HEK293 (cell line): ENCODE measurements at regions not wholly inside any gene's neighbourhood (a gene's known extent, or its start where the extent isn't known, plus 50 kb on each side); places are given as distances from the start of the nearest gene placed in this dataset.

ENCODE experiments used
- GLIS1 ChIP-seq: fragments of 450-650 bp; formaldehyde crosslinking; IDR thresholded peaks from 2 replicates; pipeline ENCODE4 v1.5.1; 2016; ENCODE audit warnings: missing biosample characterization, missing genetic modification characterization
- KLF10 ChIP-seq: fragments of 450-650 bp; IDR thresholded peaks from 2 replicates; pipeline ENCODE4 v1.5.1; 2018; ENCODE audit warnings: missing biosample characterization, mild to moderate bottlenecking, missing genetic modification characterization
- SCRT1 ChIP-seq: fragments of 450-650 bp; formaldehyde crosslinking; IDR thresholded peaks from 2 replicates; pipeline ENCODE4 v1.5.1; 2016; ENCODE audit warnings: missing biosample characterization, missing genetic modification characterization, borderline replicate concordance
- ZNF266 ChIP-seq: fragments of 450-650 bp; formaldehyde crosslinking; IDR thresholded peaks from 2 replicates; pipeline ENCODE4 v1.5.1; 2016; ENCODE audit warnings: missing biosample characterization, missing genetic modification characterization, low read depth
- ZNF350 ChIP-seq: fragments of 450-650 bp; formaldehyde crosslinking; IDR thresholded peaks from 2 replicates; pipeline ENCODE4 v1.5.0; 2017; ENCODE audit warnings: missing biosample characterization, mild to moderate bottlenecking, missing genetic modification characterization
- ZNF501 ChIP-seq: fragments of 450-650 bp; formaldehyde crosslinking; IDR thresholded peaks from 2 replicates; pipeline ENCODE4 v1.5.1; 2016; ENCODE audit warnings: missing biosample characterization, missing genetic modification characterization
- ZNF596 ChIP-seq: fragments of 450-650 bp; IDR thresholded peaks from 2 replicates; pipeline ENCODE4 v1.5.0; 2018; ENCODE audit warnings: missing biosample characterization, mild to moderate bottlenecking, missing genetic modification characterization, moderate library complexity
- ZNF600 ChIP-seq: fragments of 450-650 bp; formaldehyde crosslinking; IDR thresholded peaks from 2 replicates; pipeline ENCODE4 v1.5.1; 2016; ENCODE audit warnings: missing biosample characterization, missing genetic modification characterization
- ZNF792 ChIP-seq: fragments of 450-650 bp; formaldehyde crosslinking; IDR thresholded peaks from 2 replicates; pipeline ENCODE4 v1.5.1; 2016; ENCODE audit warnings: missing biosample characterization, missing genetic modification characterization
- TF ChIP-seq, protein P1 (sequence below): fragments of 450-650 bp; formaldehyde crosslinking; IDR thresholded peaks from 2 replicates; pipeline ENCODE4 v1.5.1; 2016; ENCODE audit warnings: missing biosample characterization, missing genetic modification characterization
- TF ChIP-seq, protein P2 (sequence below): fragments of 450-650 bp; formaldehyde crosslinking; IDR thresholded peaks from 2 replicates; pipeline ENCODE4 v1.5.1; 2016; ENCODE audit warnings: missing biosample characterization, missing genetic modification characterization

DNA sequence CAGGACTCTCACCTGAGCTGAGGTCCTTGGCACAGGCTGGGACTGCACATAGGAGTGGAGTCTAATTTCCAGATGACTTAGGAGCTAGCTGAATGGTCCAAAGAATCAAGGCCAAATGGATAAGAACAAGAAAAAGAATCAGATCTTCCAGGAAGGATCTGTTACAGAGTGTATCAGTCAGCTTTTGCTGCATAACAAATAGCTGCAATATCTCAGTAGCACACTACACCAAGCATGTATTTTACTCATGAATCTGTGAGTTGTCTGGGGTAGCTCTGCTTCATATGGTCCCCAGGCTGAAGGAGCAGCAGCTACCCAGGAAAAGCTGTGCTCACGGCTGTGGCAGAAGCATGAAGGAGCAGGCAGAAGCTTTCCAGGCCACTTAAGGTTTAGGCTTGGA, 60.6 kb upstream of the LOXL4 start:
- TF ChIP-seq GLIS1 (tag by site-specific recombination) (no peak), ZNF350 (no peak), ZNF501 (tag by site-specific recombination) (no peak), ZNF596 (no peak), ZNF600 (tag by site-specific recombination) (no peak), SCRT1 (tag by site-specific recombination) (no peak), ZNF792 (tag by site-specific recombination) (no peak), KLF10 (tag by site-specific recombination) (no peak), ZNF266 (tag by site-specific recombination) (no peak)
- TF ChIP-seq, protein P1, sequence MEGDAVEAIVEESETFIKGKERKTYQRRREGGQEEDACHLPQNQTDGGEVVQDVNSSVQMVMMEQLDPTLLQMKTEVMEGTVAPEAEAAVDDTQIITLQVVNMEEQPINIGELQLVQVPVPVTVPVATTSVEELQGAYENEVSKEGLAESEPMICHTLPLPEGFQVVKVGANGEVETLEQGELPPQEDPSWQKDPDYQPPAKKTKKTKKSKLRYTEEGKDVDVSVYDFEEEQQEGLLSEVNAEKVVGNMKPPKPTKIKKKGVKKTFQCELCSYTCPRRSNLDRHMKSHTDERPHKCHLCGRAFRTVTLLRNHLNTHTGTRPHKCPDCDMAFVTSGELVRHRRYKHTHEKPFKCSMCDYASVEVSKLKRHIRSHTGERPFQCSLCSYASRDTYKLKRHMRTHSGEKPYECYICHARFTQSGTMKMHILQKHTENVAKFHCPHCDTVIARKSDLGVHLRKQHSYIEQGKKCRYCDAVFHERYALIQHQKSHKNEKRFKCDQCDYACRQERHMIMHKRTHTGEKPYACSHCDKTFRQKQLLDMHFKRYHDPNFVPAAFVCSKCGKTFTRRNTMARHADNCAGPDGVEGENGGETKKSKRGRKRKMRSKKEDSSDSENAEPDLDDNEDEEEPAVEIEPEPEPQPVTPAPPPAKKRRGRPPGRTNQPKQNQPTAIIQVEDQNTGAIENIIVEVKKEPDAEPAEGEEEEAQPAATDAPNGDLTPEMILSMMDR: no peak
- TF ChIP-seq, protein P2, sequence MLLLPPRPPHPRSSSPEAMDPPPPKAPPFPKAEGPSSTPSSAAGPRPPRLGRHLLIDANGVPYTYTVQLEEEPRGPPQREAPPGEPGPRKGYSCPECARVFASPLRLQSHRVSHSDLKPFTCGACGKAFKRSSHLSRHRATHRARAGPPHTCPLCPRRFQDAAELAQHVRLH (tag by site-specific recombination): no peak
